Uterus (tissue), 2 donors: ENCODE measurements at regions not wholly inside any gene's neighbourhood (a gene's known extent, or its start where the extent isn't known, plus 50 kb on each side); places are given as distances from the start of the nearest gene placed in this dataset.

Experiments
- CTCF ChIP-seq, 4 experiments: fragments of 200-600 bp in 2 of 4; fragments of 450-650 bp in 2 of 4; sonication (generic) in 2 of 4; IDR thresholded peaks; one replicate each; pipeline ENCODE4 v1.5.1; 2016 to 2019; ENCODE audit warnings: antibody characterized with exemption in 4 of 4, mild to moderate bottlenecking in 2 of 4, moderate library complexity in 1 of 4
- POLR2A ChIP-seq, 2 donors: fragments of 450-650 bp; IDR thresholded peaks; one replicate each; pipeline ENCODE4 v1.6.1; 2016; ENCODE audit warnings: antibody characterized with exemption in 2 of 2, mild to moderate bottlenecking in 1 of 2, moderate library complexity in 1 of 2

- TF ChIP-seq CTCF (IDR thresholded peaks at IDR 0.05) = no peak
- TF ChIP-seq POLR2A (IDR thresholded peaks at IDR 0.05) = no peak
These were observed 1080.7 kb downstream of the LRFN5 start for GRCh38 chr14:42687421-42687820.
